ENCODE measurements at regions not wholly inside any gene's neighbourhood (a gene's known extent, or its start where the extent isn't known, plus 50 kb on each side); places are given as distances from the start of the nearest gene placed in this dataset.

DNA sequence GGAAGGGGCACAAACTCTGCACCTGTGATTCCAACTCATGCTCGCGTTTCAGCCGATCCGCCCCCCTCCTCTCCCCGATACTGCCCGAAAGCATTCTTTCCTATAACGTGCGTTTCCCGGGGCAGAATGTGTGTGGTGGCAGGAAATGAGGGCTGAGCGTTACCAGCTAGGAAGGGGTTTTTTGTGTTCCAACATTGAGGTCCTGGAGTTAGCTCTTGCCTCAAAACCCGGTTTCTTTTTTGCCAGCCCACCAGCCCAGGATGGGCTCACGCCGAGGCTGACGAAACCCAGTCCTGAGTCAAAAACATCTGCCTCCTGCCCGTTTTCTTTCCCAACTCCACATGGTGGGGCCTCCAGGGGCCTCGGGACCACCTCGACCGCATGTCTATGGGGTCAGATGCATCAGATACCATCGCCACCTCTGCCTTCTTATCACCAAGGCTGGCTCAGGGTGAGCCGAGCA lies 113.7 kb upstream of the COPS8 start:
- H3K27me3 Mint-ChIP-seq, result no peaks in the 10 kb centered on the region
- H3K4me3 Mint-ChIP-seq, result no peak overlapping the region
- no peaks in the 10 kb centered on the region for H3K36me3 Mint-ChIP-seq
- peaks cover 42% of the 10 kb centered on the region for H3K4me1 Mint-ChIP-seq (ENCODE audit: low read depth)
- H3K27ac Mint-ChIP-seq, result no peak overlapping the region
- H3K9me3 Mint-ChIP-seq (ENCODE audit: low read depth), result no peaks in the 10 kb centered on the region

GRCh38 chr2:236972491-236973342 lies 113.0 kb upstream of the COPS8 start:
- H3K4me3 Mint-ChIP-seq, result no peak overlapping the region
- no peaks in the 10 kb centered on the region for H3K36me3 Mint-ChIP-seq
- H3K27ac Mint-ChIP-seq, result no peak overlapping the region
- H3K27me3 Mint-ChIP-seq, result no peaks in the 10 kb centered on the region
- peaks cover 34% of the 10 kb centered on the region for H3K4me1 Mint-ChIP-seq (ENCODE audit: low read depth)
- no peaks in the 10 kb centered on the region for H3K9me3 Mint-ChIP-seq (ENCODE audit: low read depth)

- Mint-ChIP-seq H3K4me1 (ENCODE audit: low read depth) (peaks cover 28% of the 10 kb centered on the region), H3K4me3 (no peak overlapping the region), H3K9me3 (ENCODE audit: low read depth) (no peaks in the 10 kb centered on the region), H3K36me3 (no peaks in the 10 kb centered on the region), H3K27ac (no peak overlapping the region), H3K27me3 (no peaks in the 10 kb centered on the region)
Observed at GRCh38 chr2:236973343-236973980, 112.2 kb upstream of the COPS8 start.

GRCh38 chr2:236974148-236974547 lies 111.5 kb upstream of the COPS8 start:
- no peaks in the 10 kb centered on the region for H3K27me3 Mint-ChIP-seq
- no peak overlapping the region for H3K27ac Mint-ChIP-seq

GRCh38 chr2:236974752-236975151 lies 110.9 kb upstream of the COPS8 start:
- Mint-ChIP-seq H3K4me1 (ENCODE audit: low read depth) (peaks cover 15% of the 10 kb centered on the region), H3K27ac (no peak overlapping the region), H3K27me3 (no peaks in the 10 kb centered on the region), H3K9me3 (ENCODE audit: low read depth) (no peaks in the 10 kb centered on the region), H3K4me3 (no peak overlapping the region), H3K36me3 (no peaks in the 10 kb centered on the region)

More at GRCh38 chr2:236974148-236974547, 111.5 kb upstream of the COPS8 start:
- Mint-ChIP-seq H3K4me1 (ENCODE audit: low read depth) (peaks cover 21% of the 10 kb centered on the region), H3K36me3 (no peaks in the 10 kb centered on the region), H3K9me3 (ENCODE audit: low read depth) (no peaks in the 10 kb centered on the region), H3K4me3 (no peak overlapping the region)

DNA sequence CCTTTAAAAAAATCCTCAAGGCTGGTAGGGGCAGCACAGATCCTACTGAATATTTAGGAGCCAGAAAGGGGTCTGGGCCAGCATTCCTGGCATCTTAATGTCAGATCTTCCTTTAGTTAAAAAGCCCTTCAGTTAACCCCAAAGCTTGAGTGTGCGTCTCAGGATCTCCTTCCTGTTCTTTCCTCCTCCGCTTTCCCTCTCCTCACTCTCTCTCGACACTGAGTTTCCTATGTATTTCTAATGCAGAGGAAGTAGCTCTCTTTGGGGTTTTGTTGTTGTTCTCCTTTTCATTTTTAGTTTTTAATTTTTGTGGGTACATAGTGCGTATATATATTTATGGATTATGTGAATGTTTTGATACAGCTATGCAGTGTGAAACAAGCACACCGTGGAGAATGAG lies 109.9 kb upstream of the COPS8 start:
- Mint-ChIP-seq H3K9me3 (ENCODE audit: low read depth) (no peaks in the 10 kb centered on the region), H3K27me3 (no peaks in the 10 kb centered on the region), H3K4me3 (no peak overlapping the region), H3K4me1 (ENCODE audit: low read depth) (peaks cover 6% of the 10 kb centered on the region), H3K27ac (no peak overlapping the region), H3K36me3 (no peaks in the 10 kb centered on the region)

DNA sequence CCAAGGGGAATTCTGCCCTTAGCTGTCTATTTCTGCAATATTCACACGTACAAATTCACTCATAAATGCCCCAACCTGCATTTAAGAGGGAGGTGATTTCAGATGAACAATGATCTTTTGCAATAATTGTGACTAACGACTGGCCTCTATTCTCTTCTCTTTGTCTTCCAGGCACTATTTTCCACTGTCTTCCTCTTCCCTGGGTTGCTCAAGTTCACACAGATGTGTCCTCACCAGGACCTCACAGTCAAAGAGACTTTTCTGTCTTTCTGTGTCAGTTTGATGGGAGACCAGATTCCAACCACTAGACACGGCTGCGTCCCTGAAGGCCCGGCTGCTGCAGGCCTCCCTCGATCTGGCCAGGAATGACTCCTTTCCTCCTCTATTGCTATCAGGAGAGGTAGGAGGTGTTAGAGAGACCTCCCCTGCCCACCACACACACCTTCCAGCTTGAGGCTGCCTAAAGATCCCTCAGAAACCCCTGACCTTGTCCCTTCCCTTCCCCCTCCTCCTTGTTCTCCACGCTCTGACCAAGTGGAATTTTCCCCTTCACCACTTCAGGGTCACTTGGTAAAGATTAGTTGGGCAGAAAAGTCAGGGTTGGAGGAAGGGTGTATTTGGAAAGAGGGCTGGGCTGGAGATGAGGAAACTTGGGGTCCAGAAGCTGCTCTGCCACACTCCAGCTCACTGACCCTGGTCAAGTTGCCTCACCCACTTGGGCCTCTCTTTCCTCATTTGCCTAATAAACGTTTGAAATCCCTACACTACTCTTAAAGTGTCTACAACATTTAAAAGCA lies 109.2 kb upstream of the COPS8 start:
- no peak overlapping the region for H3K27ac Mint-ChIP-seq
- H3K27me3 Mint-ChIP-seq, result no peaks in the 10 kb centered on the region
- H3K4me3 Mint-ChIP-seq, result no peak overlapping the region
- no peaks in the 10 kb centered on the region for H3K9me3 Mint-ChIP-seq (ENCODE audit: low read depth)
- H3K36me3 Mint-ChIP-seq, result no peaks in the 10 kb centered on the region
- peaks cover 1% of the 10 kb centered on the region for H3K4me1 Mint-ChIP-seq (ENCODE audit: low read depth)

- H3K4me3 Mint-ChIP-seq, result no peak overlapping the region
- H3K27me3 Mint-ChIP-seq, result no peaks in the 10 kb centered on the region
- H3K9me3 Mint-ChIP-seq (ENCODE audit: low read depth), result no peaks in the 10 kb centered on the region
- H3K36me3 Mint-ChIP-seq, result no peaks in the 10 kb centered on the region
- H3K27ac Mint-ChIP-seq, result no peak overlapping the region
- H3K4me1 Mint-ChIP-seq (ENCODE audit: low read depth), result no peaks in the 10 kb centered on the region
Observed at GRCh38 chr2:236977063-236977851, 108.4 kb upstream of the COPS8 start.

- Mint-ChIP-seq H3K36me3 (no peaks in the 10 kb centered on the region), H3K9me3 (ENCODE audit: low read depth) (no peaks in the 10 kb centered on the region), H3K4me3 (no peak overlapping the region), H3K4me1 (ENCODE audit: low read depth) (no peaks in the 10 kb centered on the region), H3K27me3 (no peaks in the 10 kb centered on the region), H3K27ac (no peak overlapping the region)
Observed at GRCh38 chr2:236977852-236978398, 107.8 kb upstream of the COPS8 start.

- Mint-ChIP-seq H3K4me3 (no peak overlapping the region), H3K27me3 (no peaks in the 10 kb centered on the region), H3K36me3 (peaks cover 4% of the 10 kb centered on the region), H3K9me3 (ENCODE audit: low read depth) (peaks cover 4% of the 10 kb centered on the region), H3K4me1 (ENCODE audit: low read depth) (no peaks in the 10 kb centered on the region), H3K27ac (no peak overlapping the region)
Observed at GRCh38 chr2:236979664-236980063, 106.0 kb upstream of the COPS8 start.

DNA sequence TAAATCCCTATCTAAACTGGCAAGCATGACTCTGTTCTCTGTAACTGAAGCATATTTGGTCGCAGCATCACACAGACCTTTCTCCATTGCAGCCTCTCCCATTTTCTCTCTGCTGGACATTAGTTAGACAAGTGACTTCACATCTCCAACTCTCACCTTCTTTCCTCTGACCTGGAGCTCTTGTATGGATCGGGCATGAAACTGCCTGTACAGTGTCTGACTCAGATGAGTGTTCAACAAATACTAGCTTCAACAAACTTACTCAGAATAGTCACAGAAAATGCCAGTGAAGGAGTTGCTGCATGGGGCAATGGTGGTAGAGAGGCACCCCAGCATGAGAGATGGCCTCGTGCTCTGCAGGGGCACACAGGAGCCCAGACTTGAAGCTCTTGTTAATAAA lies 104.7 kb upstream of the COPS8 start:
- peaks cover 5% of the 10 kb centered on the region for H3K9me3 Mint-ChIP-seq (ENCODE audit: low read depth)
- H3K27ac Mint-ChIP-seq, result no peak overlapping the region
- peaks cover 4% of the 10 kb centered on the region for H3K36me3 Mint-ChIP-seq
- no peaks in the 10 kb centered on the region for H3K4me1 Mint-ChIP-seq (ENCODE audit: low read depth)
- H3K4me3 Mint-ChIP-seq, result no peak overlapping the region
- H3K27me3 Mint-ChIP-seq, result no peaks in the 10 kb centered on the region

- no peak overlapping the region for H3K4me3 Mint-ChIP-seq
- H3K4me1 Mint-ChIP-seq (ENCODE audit: low read depth), result no peaks in the 10 kb centered on the region
- no peaks in the 10 kb centered on the region for H3K27me3 Mint-ChIP-seq
- no peak overlapping the region for H3K27ac Mint-ChIP-seq
- H3K9me3 Mint-ChIP-seq (ENCODE audit: low read depth), result peaks cover 5% of the 10 kb centered on the region
- peaks cover 4% of the 10 kb centered on the region for H3K36me3 Mint-ChIP-seq
Observed at GRCh38 chr2:236981701-236982485, 103.8 kb upstream of the COPS8 start.

DNA sequence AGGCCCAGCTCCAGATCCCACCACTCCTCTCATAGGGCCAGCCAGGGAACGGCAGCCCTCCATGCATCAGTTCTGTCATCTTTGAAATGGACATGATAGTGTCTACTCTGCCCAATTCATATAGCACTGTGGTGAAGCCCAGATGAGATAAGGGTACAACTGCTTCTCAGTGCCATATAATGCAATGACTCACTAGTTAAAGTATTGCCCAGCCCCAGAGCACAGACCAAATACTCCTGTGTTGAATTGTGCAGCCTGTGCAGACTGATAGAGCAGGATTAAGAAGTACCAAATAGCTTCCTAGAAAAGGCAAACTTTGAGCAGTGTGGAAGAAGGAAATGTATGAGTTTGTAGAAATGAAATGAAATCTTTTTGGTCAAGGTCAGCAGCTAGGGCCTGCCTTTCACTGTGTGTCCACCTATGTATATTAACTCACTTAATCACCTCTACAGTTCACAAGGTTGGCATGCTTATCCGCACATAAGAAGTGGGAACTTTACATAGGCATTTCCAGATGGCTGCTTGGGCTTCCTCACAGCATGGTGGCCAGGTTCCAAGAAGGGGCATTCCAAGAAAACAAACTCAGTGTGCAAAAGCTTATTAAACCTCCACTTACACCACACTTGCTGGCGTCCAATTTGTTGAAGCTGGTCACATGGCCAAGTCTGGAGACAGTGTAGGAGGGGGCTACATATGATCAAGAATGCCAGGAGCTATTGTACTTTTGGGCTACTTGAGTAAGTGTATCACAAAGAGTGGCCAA lies 102.8 kb upstream of the COPS8 start:
- Mint-ChIP-seq H3K4me3 (no peak overlapping the region), H3K36me3 (peaks cover 4% of the 10 kb centered on the region), H3K4me1 (ENCODE audit: low read depth) (no peaks in the 10 kb centered on the region), H3K27me3 (peaks cover 4% of the 10 kb centered on the region), H3K9me3 (ENCODE audit: low read depth) (peaks cover 5% of the 10 kb centered on the region), H3K27ac (no peak overlapping the region)
